ENCODE measurements at regions not wholly inside any gene's neighbourhood (a gene's known extent, or its start where the extent isn't known, plus 50 kb on each side); places are given as distances from the start of the nearest gene placed in this dataset.

DNA sequence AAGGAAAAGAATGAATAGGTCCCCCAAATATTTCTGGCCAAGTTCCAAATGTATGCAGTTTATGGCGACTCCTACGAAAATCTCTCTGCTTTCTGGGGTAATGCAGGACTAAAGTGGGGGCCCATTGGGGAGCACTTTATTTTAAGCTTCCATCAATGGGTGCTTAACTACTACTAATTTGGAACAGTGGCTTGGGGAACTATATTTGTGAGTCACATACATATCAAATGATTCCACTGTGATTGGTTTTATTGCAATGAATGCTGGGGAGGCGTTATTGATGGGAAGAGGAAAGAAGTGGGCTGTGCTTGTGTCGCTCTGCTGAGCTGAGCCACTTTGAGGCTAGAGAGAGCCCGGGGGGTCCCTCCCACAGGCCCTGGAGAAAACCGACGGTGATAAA is 560.4 kb upstream of the SALL3 start:
- CTCF ChIA-PET, result interaction anchor here (0.5 kb wide), 1 partner anchor 16 kb away, joined by 3 read pairs; no protein-coding TSS in a partner anchor
- POLR2A ChIA-PET, result no interaction called here
- TF ChIP-seq CTCF (IDR thresholded peaks at IDR 0.05; ENCODE audit: insufficient read depth, low read depth, low read length), result no peak
- Histone ChIP-seq H3K4me3 (ENCODE audit: low read depth, low read length) (no peak overlapping the region), H3K27me3 (ENCODE audit: control insufficient read depth, insufficient read depth, low read length) (no peaks in the 10 kb centered on the region), H3K36me3 (ENCODE audit: control insufficient read depth, insufficient read depth, low read length) (no peaks in the 10 kb centered on the region)
- no peak for DNase-seq (ENCODE audit: low read depth)

- no peaks in the 10 kb centered on the region for H3K27me3 ChIP-seq (ENCODE audit: control insufficient read depth, insufficient read depth, low read length)
- ChIA-PET CTCF (no interaction called here), POLR2A (no interaction called here)
- no peak for TF ChIP-seq CTCF (IDR thresholded peaks at IDR 0.05; ENCODE audit: insufficient read depth, low read depth, low read length)
- no peaks in the 10 kb centered on the region for H3K36me3 ChIP-seq (ENCODE audit: control insufficient read depth, insufficient read depth, low read length)
- DNase-seq (ENCODE audit: low read depth), result no peak
- no peak overlapping the region for H3K4me3 ChIP-seq (ENCODE audit: low read depth, low read length)
Observed at GRCh38 chr18:78420116-78420515, 559.5 kb upstream of the SALL3 start.

DNA sequence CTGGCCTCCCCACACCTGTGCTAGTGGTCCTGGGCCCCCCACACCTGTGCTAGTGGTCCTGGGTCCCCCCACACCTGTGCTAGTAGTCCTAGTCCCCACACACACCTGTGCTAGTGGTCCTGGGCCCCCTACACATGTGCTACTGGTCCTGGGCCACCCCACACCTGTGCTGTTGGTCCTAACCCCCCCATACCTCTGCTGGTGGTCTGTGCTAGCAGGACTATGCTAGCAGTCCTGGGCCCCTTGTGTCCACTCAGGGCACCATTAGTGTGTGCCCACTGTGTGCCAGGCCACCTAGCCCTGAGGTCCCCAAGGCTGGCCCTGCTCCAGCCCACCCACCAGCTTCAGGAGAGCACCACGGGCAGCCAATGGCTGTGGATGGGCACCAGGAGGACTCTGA is 558.2 kb upstream of the SALL3 start:
- H3K4me3 ChIP-seq (ENCODE audit: low read depth, low read length), result no peak overlapping the region
- ChIA-PET POLR2A (no interaction called here), CTCF (no interaction called here)
- H3K27me3 ChIP-seq (ENCODE audit: control insufficient read depth, insufficient read depth, low read length), result no peaks in the 10 kb centered on the region
- H3K36me3 ChIP-seq (ENCODE audit: control insufficient read depth, insufficient read depth, low read length), result no peaks in the 10 kb centered on the region
- DNase-seq (ENCODE audit: low read depth), result no peak
- no peak for TF ChIP-seq CTCF (IDR thresholded peaks at IDR 0.05; ENCODE audit: insufficient read depth, low read depth, low read length)

DNA sequence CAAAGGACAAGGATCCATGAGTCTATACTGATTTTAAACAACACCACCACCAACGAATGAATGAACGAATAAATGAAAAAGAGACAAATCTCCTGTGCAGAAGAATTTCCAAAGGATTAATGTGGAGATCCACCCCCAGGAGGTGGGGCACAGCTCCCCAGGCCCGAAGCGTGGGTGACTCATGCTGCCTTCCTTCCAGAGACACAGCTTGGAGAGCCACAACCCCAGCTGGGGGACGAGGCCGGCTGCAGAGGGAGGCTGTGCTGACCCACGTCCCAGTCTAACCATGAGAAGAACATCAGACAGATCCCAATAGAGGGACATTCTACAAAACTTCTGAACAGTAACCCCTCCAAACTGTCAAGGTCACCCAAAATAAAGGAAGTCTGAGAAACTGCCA is 557.3 kb upstream of the SALL3 start:
- no peak for DNase-seq (ENCODE audit: low read depth)
- no peak overlapping the region for H3K4me3 ChIP-seq (ENCODE audit: low read depth, low read length)
- H3K36me3 ChIP-seq (ENCODE audit: control insufficient read depth, insufficient read depth, low read length), result no peaks in the 10 kb centered on the region
- no peaks in the 10 kb centered on the region for H3K27me3 ChIP-seq (ENCODE audit: control insufficient read depth, insufficient read depth, low read length)
- POLR2A ChIA-PET, result no interaction called here
- CTCF ChIA-PET, result no interaction called here
- TF ChIP-seq CTCF (IDR thresholded peaks at IDR 0.05; ENCODE audit: insufficient read depth, low read depth, low read length), result no peak

GRCh38 chr18:78423811-78424210 is 555.8 kb upstream of the SALL3 start:
- CTCF ChIA-PET, result no interaction called here

More at GRCh38 chr18:78423811-78424210, 555.8 kb upstream of the SALL3 start:
- H3K36me3 ChIP-seq (ENCODE audit: control insufficient read depth, insufficient read depth, low read length), result no peaks in the 10 kb centered on the region
- POLR2A ChIA-PET, result no interaction called here
- no peaks in the 10 kb centered on the region for H3K27me3 ChIP-seq (ENCODE audit: control insufficient read depth, insufficient read depth, low read length)
- H3K4me3 ChIP-seq (ENCODE audit: low read depth, low read length), result no peak overlapping the region
- no peak for TF ChIP-seq CTCF (IDR thresholded peaks at IDR 0.05; ENCODE audit: insufficient read depth, low read depth, low read length)
- DNase-seq (ENCODE audit: low read depth), result no peak
